NCI-H1436 (cell line): ENCODE measurements at regions not wholly inside any gene's neighbourhood (a gene's known extent, or its start where the extent isn't known, plus 50 kb on each side); places are given as distances from the start of the nearest gene placed in this dataset.

ENCODE experiments used
- DNase-seq: peaks from one replicate; lab custom pipeline; 2025; lab: John Stamatoyannopoulos, UW

DNA sequence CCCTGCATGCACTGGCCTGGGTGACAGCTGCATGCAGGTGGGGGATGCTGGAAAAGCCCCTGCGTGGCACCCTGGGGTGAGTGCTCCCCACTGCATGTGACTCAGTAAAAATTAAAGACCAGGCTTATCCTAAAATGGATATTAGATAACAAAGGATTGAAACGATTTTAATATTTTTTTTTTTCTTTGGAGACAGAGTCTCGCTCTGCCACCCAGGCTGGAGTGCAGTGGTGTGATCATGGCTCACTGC lies 334.9 kb downstream of the C16orf95 start:
- DNase-seq = no peak

DNA sequence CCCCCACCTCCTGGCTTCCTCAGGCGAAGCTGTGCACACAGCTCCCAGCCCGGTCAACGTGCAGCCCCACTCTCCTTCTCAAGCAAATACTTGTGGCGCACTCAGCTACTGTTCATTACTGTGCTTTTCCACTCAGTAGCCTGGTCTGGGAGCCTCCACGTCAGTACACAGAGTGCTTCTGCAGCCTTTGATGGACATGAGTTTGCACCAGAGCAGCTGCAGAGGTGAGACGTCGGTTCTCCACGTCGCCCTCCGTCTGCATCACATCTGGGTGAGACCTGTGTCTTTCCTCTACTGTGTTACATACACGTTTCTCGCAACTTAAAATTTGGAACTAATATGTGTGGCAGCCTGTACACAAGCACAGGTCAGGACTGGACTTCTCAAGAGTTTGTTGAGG lies 334.3 kb downstream of the C16orf95 start:
- no peak for DNase-seq

DNA sequence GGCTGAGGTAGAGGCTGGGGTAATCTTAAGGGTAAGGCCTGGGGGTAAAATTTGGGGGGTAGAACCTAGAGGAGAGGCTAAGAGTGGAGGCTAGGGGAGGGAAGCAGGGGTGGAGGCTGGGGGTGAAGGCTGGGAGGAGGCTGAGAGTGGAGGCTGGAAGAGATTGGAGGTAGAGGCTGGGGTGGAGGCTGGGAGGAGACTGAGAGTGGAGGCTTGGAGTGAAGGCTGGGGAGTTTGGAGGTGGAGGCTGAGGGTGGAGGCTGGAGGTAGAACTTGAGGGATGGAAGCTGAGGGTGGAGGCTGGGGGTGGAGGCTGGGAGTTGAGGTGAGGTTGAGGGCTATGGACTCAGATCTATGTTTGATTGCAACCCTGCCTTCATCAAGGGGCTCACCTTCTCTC lies 333.6 kb downstream of the C16orf95 start:
- no peak for DNase-seq

DNA sequence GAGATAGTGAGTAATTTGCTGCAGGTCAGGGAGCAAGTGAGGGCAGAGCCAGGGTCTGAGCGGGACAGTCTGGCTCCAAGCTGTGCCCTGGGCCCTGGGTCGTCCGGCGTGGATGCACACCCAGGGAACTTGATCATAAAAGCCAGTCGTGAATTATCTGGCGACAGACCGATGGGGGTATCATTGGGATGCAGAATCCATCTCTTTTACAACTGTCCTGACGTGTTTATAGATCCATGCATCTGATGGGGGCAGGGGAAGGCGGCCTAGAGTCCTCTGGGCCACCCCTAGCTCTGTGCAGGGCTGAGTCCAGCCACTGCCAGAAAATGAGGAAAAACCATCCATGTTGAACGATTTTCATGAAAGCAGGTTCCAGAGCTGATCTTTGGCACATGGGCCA lies 332.8 kb downstream of the C16orf95 start:
- no peak for DNase-seq

DNA sequence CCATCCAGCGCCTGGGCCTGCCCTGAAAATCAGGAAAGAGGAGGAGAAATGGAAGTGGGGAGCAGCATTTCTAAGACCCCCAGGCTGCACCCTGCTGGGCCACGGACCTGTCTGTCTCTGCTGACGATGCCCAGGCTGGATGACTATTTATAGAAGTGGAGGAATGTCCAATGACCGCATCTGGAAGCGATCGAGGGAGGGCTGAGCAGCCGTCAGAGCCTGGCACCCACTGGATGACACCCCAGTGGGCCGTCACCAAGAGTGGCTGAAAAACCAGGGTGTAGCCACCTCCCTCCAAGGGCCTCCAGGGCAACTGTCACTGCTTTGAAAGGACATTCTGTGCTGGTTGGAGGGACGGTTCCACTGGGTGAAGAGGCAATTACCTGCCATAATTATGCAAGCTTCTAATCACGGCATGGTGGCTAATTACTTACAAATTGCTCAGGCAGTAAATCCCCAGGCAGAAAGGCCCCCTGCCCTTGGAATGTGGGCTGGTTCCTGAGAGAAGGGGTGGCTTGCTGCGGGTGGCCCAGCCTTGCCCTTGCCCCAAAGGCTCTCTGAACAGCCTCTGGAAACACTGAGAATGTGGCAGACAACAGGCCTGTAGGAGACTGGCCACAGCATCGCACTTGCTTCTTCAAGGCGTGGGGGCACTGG lies 332.1 kb downstream of the C16orf95 start:
- no peak for DNase-seq

DNA sequence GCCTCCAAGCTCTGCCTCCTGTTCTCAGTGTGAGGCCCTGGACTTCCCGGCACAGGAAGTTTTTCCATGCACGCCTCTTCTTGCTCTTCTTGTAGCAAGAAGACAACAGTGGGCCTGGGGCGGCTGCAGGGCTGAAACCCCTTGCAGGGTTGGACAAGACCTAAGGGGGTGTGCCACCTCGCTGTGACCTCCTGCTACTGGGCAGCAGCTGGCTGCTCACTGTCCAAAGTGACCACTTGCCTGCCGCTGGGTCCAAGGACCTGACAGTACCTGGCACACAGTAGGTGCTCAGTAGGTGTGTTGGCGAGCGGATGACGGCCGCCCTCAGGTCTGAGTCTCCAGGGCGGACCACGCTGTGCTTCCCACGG lies 331.6 kb downstream of the C16orf95 start:
- no peak for DNase-seq

DNA sequence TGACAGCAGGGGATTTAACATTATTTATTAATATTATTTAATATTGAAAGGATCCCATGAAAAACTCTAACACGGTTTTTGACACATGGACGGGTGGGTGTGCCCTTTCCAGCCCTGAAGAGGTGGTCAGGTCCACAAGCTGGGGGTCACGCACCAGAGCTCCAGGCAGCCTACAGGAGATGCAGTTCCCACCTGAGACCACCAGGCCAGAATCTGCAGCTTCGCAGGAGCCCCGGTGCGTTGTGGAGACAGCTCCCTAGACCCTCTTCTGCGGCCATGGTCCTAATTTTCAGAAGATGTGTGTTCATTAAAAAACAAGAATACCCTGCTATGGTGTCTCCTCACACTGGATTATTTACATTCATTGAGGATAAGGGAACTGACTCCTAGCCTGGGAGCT lies 331.1 kb downstream of the C16orf95 start:
- DNase-seq = no peak

DNA sequence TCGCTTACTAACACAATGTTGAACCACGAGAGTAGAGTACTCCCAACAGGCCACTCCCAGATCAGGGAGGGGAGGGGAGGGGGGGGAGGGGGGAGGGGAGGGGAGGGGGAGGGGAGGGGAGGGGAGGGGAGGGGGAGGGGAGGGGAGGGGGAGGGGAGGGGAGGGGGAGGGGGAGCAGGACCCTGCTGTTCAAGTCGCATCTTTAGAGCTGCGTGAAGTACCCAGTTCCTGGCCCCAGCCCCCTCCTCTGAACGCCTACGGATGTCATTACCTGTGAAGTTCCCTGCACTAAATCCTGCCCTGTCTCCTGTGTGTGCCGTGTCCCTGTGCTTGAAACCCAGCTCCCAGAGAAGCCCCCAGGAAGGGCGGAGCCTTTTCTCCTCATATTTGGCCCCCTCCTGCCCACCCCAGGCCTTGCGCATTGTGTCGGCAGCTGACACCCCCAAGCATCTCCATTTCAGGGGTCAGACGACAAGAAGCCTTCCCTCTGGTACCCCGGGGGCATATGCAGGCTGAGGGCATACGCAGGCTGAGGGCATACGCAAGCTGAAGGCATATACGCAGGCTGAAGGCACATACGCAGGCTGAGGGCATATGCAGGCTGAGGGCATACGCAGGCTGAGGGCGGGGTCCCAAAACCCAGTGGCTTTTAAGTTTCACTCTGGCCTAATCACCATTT lies 330.2 kb downstream of the C16orf95 start:
- DNase-seq = no peak

DNA sequence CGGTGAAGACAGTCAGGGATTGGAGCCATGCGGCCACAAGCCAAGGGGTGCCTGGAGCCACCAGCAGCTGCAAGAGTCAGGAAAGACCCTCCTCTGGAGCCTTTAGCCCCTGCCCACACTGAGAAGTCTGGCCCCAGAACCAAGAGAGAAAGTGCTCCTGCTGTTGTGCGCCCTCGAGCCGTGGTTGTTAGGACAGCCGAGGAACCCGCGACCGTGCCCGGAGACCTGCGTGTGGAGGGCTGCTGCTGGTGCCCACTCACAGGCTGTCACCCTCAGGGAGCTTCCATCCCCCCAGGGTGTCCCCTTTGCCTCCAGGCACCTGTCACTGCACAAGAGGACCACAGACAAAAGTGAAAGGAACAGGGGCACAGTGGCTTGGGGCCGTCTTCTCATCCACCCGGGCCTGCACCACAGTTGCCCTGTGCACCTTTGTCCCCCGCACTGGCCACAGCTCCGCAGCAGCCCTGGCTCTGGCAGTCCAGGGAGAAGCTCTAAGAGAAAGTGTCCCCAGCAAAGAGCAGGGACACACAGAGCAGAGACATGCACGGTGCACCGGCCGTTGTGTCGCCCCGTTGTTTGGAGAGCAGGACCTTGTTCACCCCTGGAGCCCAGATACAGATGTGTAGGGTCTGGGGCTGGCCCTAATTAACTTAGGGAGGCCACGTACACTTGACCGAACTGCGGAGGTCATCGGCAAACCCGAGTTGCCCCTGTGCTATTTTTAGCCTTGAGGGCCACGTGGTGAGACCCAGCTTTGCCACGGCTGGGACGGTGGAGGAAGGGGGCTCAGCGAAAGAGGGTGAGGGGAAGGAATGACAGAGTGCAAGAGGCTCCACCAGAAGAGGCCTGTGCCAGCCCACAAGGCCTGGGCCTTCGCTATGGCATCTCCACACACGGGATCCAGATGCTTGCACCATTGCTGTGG lies 329.2 kb downstream of the C16orf95 start:
- DNase-seq = no peak

DNA sequence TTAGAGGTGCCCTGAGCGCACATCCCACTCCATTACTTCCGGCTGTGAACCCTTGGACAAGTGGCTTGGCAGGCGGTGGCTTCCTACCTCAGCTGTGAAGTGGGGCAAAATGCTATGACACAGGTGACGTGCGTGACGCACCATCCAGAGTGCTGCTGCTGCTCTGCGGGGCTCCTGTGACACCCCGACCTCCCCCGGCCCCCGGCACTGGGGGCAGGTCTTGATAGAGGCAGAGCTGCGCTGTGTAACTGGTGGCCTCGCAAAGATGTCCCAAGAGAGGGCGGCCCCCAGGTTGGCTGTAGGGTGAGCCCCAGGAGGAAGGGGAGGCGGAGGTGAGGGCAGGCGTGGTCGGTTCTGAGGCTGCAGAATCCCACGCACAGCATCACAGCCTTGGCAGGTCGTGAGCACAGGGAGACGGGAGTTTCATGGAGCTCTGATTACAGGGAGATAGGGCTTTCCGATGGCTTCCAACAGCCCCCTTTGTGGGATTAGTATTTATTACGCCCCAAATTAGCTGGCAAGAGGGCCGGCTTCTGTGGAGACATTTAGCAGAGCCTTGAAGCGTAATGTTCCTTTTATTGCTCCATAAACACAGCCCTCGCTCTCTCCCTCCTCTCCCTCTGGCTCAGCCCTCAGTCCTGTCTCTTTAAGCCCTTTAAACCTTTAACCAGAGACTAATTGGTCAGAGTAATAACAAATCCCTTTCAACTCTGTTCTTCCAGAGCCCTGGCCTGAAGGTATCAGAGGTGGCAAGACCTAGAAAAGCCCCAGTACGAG lies 328.1 kb downstream of the C16orf95 start:
- no peak for DNase-seq

DNA sequence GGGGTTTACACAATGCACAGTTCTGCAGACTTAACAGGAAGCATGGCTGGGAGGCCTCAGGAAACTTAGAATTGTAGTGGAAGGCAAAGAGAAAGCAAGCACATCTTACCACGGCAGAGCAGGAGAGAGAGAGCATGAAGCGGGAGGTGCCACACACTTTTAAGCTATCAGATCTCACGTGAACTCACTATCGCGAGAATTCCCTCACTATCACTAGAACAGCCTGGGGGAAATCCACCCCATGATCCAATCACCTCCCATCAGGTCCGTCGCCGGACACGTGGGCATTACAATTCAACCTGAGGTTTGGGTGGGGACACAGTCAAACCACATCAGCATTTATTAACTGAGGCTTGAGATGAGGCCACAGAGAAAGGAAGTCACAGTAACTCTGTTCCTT lies 326.7 kb downstream of the C16orf95 start:
- no peak for DNase-seq

DNA sequence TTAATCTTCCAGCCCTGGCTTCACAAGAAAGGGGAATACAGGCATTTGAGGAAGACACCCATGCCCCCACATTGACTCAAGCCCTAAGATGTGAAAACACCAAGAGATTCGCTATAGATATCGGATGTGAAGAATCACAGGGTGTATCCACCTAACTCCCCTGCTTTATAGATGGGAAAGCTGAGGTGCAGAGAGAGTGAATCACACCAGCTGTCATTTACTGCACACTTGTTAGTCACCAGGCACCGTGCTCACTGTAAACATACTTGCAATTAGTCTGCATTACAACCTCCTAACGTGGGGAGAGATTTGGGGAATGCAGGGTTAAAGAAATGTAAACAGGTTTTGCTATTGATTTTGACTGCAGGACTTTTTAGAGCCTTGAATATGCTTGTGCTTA lies 325.5 kb downstream of the C16orf95 start:
- no peak for DNase-seq

DNA sequence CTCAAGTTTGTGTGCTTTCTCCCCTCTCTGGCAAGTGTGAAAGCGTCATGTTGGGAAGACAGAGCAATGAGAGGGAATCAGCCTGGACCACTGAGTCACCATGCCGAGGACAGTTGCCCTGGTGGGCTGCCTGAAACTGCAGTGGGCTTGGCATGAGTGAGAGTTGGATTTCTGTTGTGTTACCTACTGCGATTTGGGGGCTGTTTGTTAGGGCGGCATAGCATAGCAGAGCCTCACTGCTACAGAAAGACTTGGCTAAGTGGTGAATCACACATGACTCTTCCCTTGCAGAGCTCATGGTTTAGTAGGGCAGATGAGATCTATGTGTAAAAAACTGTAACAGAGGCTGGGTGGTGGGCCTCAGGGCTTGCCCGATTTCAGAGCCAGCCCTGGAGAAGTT lies 324.6 kb downstream of the C16orf95 start:
- no peak for DNase-seq

DNA sequence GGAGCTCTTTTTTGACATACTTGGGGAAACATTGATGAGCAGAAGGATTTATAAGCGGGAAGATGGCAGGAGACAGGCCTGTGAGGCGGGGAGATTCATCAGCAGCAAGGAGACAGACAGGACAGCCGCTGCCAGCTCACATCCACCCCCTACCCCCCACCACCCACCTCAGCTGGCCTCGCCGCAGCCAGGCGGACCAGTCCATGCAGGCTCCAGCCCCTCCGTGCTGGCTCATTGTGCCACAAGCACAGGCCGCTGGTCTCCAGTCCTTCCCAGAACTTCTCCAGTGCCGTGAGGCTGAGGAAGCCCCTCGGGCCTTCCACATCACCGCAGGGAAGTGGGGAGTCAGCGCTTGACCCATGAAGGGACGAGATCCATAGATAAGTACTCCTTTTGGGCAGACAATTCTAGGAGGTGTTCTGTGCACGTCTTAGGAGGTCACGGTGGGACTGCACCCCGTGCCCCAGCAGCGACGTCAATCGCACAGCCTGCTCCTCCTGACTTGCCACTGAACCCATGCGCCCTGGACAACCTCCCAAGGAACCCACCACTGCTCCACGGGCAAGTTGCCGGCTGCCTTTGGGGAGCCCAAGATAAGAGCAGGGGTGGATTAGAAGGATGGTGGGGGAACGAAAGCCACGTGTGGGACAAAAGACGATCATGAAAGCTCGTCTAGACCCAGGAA lies 323.6 kb downstream of the C16orf95 start:
- DNase-seq = no peak

DNA sequence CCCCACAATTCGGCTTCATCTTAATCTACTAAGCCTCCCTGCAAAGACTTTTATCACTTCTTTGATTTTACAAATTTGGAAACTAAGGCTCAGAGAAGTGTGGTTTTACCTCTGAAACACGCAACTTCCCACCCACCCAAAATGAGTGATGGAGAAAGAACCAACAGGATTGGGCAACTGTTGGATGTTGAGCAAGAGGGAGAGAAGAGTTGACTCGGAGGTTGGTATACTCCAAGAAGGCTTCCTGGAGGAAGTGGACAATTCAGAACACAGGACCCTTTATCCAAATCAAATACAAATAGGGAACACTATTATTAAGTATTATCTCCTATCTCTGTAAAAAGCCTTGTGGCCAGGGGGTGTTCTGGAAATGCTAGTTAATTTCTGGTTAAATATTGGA lies 323.0 kb downstream of the C16orf95 start:
- no peak for DNase-seq

DNA sequence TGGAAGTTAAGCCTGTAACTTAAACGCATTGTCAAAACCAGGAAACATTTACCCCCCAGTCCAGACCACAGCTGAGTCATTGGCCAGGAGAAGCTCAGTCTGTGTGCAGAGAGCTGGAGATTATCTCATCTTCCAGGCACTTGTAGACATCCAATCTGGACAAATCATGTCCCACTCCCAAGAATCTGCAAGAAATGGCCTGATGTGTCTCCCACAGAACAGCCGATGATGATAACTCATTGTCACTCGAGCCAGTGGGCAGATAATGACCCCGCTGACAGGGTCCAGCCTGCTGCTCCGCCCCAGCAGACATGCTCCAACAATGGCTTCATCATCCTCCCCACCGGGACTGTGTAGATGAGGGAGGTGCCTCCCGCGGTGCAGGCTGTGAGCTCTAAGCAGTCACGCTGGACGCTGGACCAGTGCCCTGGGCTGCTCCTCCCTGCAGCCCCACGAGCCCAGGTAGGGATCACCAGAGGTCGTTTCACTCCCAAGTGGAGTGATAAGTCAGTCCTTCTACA lies 322.5 kb downstream of the C16orf95 start:
- no peak for DNase-seq

DNA sequence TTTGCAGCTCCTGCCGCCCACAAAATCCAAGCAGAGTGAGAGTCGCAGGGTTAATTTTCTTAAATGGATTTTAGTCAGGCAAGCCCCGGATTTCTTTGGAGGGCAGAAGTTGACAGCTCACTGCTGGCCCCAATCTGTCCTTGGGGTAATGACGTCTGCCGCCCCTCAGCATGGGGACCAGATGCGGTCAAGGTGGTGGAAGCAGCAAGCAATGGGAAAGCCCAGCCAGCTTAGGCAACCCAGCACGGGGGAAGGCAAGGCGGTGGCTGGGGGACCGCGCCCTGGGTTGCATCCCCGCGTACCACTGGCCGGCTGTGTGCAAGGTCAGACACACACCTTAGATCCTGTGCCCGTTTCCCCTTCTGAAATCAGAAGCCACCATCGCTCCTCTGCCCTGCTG lies 321.7 kb downstream of the C16orf95 start:
- no peak for DNase-seq

DNA sequence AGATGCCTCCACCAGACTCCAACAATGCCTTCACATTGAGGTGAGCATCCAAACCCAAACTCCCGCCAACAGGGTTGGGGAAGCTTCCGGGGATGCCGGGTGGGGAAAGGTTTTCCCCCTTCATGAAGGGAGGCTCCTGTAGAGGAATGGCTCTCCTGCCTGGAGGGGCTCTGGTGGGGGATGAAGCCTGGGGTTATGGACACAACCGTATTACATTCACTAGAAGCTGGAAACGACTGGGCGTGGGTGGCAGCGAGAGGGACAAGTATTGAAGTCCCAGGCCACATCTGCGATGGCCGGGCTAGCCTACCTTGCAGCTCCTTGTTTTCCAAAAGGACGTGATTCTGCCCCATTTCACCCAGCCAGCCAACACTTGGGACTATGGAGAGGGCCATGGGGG lies 321.1 kb downstream of the C16orf95 start:
- DNase-seq = no peak

DNA sequence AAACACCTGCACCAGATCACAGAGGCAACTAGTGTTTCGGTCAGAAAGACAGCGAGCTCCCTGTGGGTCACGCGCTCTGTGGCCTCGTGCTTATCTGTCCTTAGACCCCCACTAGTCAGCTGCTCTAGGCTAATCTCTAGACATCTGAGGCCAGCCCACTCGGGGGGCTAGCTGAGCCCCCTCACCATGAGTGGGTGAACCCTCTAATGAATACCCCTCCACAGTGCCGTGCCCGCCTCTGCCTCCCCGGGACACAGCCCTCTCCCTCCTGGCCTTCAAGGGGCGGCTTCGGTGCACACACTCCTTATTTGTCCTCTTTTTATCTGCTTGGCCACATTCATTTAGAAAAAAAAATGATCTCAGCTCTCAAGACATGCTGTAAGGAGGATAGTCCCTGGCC lies 320.1 kb downstream of the C16orf95 start:
- DNase-seq = no peak

DNA sequence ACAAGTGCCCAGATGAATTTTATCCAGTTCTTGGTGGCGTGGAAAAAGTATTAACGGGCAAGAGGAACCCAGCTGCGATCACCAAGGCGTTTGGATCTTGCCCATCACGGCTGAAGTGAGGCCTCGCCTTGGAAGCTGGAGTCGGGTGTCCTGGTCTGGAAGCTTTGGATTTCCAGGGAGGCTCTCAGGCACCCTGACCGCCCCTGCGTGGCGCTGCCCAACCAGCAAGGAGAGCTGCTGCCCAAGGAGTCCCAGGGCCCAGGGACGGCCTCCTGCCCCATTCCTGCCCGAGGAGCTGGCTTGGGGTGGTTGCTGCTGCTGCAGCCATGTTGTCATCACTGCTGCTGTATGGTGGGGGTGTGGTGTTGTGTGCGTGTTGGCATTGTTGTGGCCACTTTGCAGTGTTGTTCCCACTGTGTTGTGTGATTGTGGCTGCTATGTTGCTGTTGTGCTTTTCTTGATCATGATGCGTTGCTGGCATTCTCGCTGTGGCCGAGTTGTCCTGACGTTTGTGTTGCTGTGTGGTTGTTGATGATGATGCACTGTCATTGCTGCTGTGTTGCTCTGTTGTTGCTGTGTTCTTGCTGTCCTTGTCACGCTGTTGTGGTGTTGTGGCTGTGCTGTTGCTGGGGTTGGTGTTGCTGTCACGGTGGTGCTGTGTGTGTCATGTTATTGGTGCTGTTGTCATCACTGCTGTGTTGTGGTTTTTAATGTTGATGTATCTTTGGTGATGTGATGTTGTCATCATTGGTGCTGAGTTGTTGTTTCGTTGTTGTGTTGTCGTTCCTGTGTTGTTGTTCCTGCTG lies 318.8 kb downstream of the C16orf95 start:
- DNase-seq = no peak

DNA sequence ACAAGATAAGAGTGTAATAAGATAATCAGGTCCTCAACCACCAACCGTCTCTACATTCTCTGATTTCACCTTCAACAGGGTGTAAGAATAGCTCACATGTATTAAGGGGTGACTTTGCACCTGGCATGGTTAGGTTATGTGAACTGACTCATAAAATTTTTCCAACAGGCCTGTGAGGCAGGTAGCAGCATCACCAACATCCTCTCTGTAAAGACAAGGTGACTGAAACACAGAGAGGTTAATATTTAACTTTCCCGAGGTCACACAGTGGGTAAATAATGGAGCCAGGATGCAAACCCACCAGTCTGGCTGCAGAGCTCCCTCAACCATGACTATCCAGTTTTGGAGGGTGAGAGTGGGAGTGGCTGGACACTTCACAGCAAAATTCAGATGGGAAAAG lies 317.2 kb downstream of the C16orf95 start:
- DNase-seq = no peak
